ENCODE measurements at regions not wholly inside any gene's neighbourhood (a gene's known extent, or its start where the extent isn't known, plus 50 kb on each side); places are given as distances from the start of the nearest gene placed in this dataset.

DNA sequence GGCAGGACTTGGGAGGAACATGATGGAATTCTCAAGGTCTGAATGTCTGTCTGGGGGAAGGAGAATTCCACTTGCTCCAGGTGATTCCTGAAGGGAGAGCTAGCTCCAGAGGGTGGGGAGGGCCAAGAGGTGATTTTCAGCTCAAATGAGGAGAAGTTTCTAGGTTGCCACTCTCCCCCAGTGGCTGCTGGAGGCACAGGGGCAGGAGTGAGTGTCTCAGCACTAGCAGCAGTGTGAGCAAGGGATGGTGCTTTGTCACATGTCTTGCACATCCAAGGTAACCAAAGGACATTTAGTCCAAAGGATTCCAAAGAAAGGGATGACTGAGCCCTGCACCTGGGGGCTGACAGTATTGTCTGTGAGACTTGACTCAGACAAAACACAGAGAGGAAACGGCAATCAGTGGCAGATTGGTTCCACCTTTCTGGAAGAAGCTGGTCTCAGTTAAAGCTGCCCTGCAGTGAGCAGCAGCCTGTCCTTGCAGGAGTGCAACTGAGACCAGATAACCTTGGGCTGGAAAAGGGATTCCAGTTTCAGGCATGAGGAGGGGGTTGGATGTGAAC lies 51.2 kb upstream of the PCBD1 start:
- Mint-ChIP-seq H3K4me3 (ENCODE audit: unreplicated experiment) (no peak overlapping the region), H3K27me3 (ENCODE audit: unreplicated experiment) (peaks cover 16% of the 10 kb centered on the region), H3K36me3 (ENCODE audit: low read depth, unreplicated experiment) (no peaks in the 10 kb centered on the region), H3K9me3 (ENCODE audit: unreplicated experiment) (no peaks in the 10 kb centered on the region), H3K4me1 (ENCODE audit: unreplicated experiment) (peaks cover 2% of the 10 kb centered on the region), H3K27ac (ENCODE audit: unreplicated experiment) (no peak overlapping the region)
- no peak for TF ChIP-seq CTCF (IDR thresholded peaks at IDR 0.05; ENCODE audit: unreplicated experiment)
- DNase-seq (ENCODE audit: low spot score), result no peak

DNA sequence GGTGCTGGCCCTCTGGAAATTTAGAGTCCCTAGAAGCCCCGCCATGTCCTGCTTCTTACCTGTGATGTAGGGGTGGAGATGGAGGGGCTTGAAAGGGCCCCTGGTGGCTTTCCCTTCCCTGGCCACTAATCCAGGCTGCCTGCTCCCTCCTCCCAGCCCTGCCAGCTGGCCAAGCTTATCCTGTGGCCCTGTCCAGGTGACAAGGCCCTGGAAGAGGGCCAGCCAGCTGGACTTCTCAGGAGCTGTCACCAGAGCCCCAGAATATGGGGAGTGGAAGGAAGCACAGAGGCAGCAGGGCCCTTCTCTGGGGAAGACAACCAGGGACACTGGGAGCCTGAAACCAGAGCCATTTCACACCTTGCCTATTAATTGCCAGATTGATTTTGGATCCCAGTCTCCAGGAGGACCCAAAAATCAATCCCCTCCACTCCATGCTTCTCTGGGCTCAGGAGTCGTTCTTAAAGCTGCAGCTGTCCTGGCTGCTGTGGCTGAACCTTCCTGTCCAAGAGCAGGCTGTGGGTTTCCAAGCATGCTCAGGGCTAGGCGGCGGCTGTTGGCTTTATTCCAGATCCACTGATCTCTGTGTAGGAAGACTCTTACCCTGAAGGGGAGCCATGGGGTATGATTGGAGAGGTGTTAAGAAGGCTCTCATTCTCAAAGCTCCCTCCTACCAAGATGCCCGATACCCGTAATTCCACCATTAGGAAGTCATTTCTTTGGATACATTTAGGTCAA lies 52.6 kb upstream of the PCBD1 start:
- no peak for TF ChIP-seq CTCF (IDR thresholded peaks at IDR 0.05; ENCODE audit: unreplicated experiment)
- H3K4me1 Mint-ChIP-seq (ENCODE audit: unreplicated experiment), result no peaks in the 10 kb centered on the region
- H3K36me3 Mint-ChIP-seq (ENCODE audit: low read depth, unreplicated experiment), result no peaks in the 10 kb centered on the region
- no peak overlapping the region for H3K27ac Mint-ChIP-seq (ENCODE audit: unreplicated experiment)
- H3K9me3 Mint-ChIP-seq (ENCODE audit: unreplicated experiment), result no peaks in the 10 kb centered on the region
- no peak for DNase-seq (ENCODE audit: low spot score)
- H3K27me3 Mint-ChIP-seq (ENCODE audit: unreplicated experiment), result peaks cover 15% of the 10 kb centered on the region
- H3K4me3 Mint-ChIP-seq (ENCODE audit: unreplicated experiment), result no peak overlapping the region

GRCh38 chr10:70942125-70942524 lies 53.8 kb upstream of the PCBD1 start:
- Mint-ChIP-seq H3K27me3 (ENCODE audit: unreplicated experiment) (peaks cover 16% of the 10 kb centered on the region), H3K36me3 (ENCODE audit: low read depth, unreplicated experiment) (no peaks in the 10 kb centered on the region), H3K4me1 (ENCODE audit: unreplicated experiment) (no peaks in the 10 kb centered on the region), H3K4me3 (ENCODE audit: unreplicated experiment) (no peak overlapping the region), H3K27ac (ENCODE audit: unreplicated experiment) (no peak overlapping the region), H3K9me3 (ENCODE audit: unreplicated experiment) (no peaks in the 10 kb centered on the region)
- no peak for DNase-seq (ENCODE audit: low spot score)
- no peak for TF ChIP-seq CTCF (IDR thresholded peaks at IDR 0.05; ENCODE audit: unreplicated experiment)

DNA sequence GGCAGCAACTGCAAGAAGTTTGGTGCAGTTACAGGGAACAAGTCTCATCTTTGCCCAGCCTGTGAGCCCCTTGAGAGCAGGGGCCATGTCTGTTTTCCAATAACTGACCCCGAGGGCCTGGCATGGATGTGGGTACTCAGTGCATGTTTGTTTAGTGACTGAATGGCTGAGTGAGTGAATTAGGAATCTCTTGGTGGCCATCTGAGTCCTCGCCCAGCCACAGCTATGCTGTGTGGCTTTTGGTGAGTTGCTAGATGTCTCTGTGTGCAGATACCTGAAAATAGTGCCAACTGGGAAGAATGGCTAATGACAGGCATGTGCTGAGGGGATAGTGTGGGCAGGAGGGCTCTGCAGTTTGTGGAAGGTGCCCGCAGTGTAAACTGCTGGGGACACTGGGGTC lies 54.4 kb upstream of the PCBD1 start:
- no peak for DNase-seq (ENCODE audit: low spot score)
- Mint-ChIP-seq H3K27ac (ENCODE audit: unreplicated experiment) (no peak overlapping the region), H3K4me3 (ENCODE audit: unreplicated experiment) (no peak overlapping the region), H3K36me3 (ENCODE audit: low read depth, unreplicated experiment) (no peaks in the 10 kb centered on the region), H3K27me3 (ENCODE audit: unreplicated experiment) (peaks cover 13% of the 10 kb centered on the region), H3K4me1 (ENCODE audit: unreplicated experiment) (no peaks in the 10 kb centered on the region), H3K9me3 (ENCODE audit: unreplicated experiment) (no peaks in the 10 kb centered on the region)
- TF ChIP-seq CTCF (IDR thresholded peaks at IDR 0.05; ENCODE audit: unreplicated experiment), result no peak

- Mint-ChIP-seq H3K4me1 (ENCODE audit: unreplicated experiment) (no peaks in the 10 kb centered on the region), H3K27ac (ENCODE audit: unreplicated experiment) (no peak overlapping the region), H3K27me3 (ENCODE audit: unreplicated experiment) (peaks cover 11% of the 10 kb centered on the region)
These were observed 54.9 kb upstream of the PCBD1 start for GRCh38 chr10:70943249-70943648.

More at GRCh38 chr10:70943249-70943648, 54.9 kb upstream of the PCBD1 start:
- Mint-ChIP-seq H3K9me3 (ENCODE audit: unreplicated experiment) (no peaks in the 10 kb centered on the region), H3K36me3 (ENCODE audit: low read depth, unreplicated experiment) (no peaks in the 10 kb centered on the region), H3K4me3 (ENCODE audit: unreplicated experiment) (no peak overlapping the region)
- no peak for DNase-seq (ENCODE audit: low spot score)
- TF ChIP-seq CTCF (IDR thresholded peaks at IDR 0.05; ENCODE audit: unreplicated experiment), result no peak
